ENCODE measurements at regions not wholly inside any gene's neighbourhood (a gene's known extent, or its start where the extent isn't known, plus 50 kb on each side); places are given as distances from the start of the nearest gene placed in this dataset.

DNA sequence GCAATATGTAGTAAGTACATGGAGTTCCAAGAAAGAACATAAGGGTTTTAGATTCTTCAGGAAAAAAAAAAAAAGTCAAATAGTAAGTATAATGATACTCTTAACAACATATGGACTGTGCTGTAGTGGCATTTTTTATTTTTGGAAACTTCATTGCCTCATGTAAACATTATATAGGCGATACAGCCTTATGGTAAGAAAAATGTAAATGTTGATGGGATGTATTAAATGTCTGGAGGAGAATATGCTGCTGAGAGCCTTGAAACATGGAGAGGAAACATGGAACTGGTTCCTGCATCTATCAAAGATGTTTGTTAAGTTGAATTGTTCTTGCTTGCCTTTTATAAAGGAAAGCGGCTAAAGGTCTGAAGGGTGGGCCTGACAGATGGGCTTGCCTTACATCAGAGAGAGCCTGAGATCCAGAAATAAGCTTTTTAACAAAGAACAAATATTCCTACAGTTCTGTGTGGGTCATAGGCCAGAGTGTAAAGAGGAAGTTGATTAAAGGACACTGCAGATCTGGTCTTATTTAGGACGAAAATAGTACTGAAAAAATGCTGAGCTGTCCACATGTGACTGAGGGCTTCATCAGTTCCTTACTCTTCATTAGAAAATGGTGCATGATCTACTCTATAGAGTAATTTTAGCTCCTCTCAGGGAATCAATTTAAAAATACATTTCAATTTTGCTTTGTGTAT, 448.1 kb upstream of the DCN start:
- Histone ChIP-seq H3K27me3 (ENCODE audit: control insufficient read depth in 3 of 3, insufficient read depth in 3 of 3, low read length in 2 of 3) (no peaks in the 10 kb centered on the region), H3K4me1 (ENCODE audit: control insufficient read depth in 5 of 5, insufficient read depth in 5 of 5, low read length in 5 of 5) (no peaks in the 10 kb centered on the region), H3K36me3 (ENCODE audit: control insufficient read depth in 4 of 4, insufficient read depth in 4 of 4, low read length in 4 of 4) (no peaks in the 10 kb centered on the region), H3K9ac (ENCODE audit: insufficient read depth in 1 of 2, low read length in 2 of 2) (no peak overlapping the region), H3K9me3 (ENCODE audit: control insufficient read depth in 4 of 4, insufficient read depth in 3 of 4, low read length in 3 of 4) (peaks cover 0 to 2% (median 0%) of the 10 kb centered on the region in 4 donors), H3K4me3 (no peak overlapping the region), H3K27ac (ENCODE audit: low read depth in 1 of 2, low read length in 1 of 2) (no peak overlapping the region)
- ATAC-seq (ENCODE audit: insufficient read depth, low FRiP score) (no peak), DNase-seq (no peak)
- TF ChIP-seq, protein P1, sequence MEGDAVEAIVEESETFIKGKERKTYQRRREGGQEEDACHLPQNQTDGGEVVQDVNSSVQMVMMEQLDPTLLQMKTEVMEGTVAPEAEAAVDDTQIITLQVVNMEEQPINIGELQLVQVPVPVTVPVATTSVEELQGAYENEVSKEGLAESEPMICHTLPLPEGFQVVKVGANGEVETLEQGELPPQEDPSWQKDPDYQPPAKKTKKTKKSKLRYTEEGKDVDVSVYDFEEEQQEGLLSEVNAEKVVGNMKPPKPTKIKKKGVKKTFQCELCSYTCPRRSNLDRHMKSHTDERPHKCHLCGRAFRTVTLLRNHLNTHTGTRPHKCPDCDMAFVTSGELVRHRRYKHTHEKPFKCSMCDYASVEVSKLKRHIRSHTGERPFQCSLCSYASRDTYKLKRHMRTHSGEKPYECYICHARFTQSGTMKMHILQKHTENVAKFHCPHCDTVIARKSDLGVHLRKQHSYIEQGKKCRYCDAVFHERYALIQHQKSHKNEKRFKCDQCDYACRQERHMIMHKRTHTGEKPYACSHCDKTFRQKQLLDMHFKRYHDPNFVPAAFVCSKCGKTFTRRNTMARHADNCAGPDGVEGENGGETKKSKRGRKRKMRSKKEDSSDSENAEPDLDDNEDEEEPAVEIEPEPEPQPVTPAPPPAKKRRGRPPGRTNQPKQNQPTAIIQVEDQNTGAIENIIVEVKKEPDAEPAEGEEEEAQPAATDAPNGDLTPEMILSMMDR (IDR thresholded peaks at IDR 0.05; ENCODE audit: control extremely low read depth, extremely low read depth), result no peak
- WGBS, 2 donors, result 77 to 79% methylated on average over 3 of the region's 3 CpGs

GRCh38 chr12:91630083-91630482, 447.5 kb upstream of the DCN start:
- ATAC-seq (ENCODE audit: insufficient read depth, low FRiP score) (no peak), DNase-seq (no peak)
- Histone ChIP-seq H3K9ac (ENCODE audit: insufficient read depth in 1 of 2, low read length in 2 of 2) (no peak overlapping the region), H3K36me3 (ENCODE audit: control insufficient read depth in 4 of 4, insufficient read depth in 4 of 4, low read length in 4 of 4) (no peaks in the 10 kb centered on the region), H3K27me3 (ENCODE audit: control insufficient read depth in 3 of 3, insufficient read depth in 3 of 3, low read length in 2 of 3) (no peaks in the 10 kb centered on the region), H3K4me3 (no peak overlapping the region), H3K9me3 (ENCODE audit: control insufficient read depth in 4 of 4, insufficient read depth in 3 of 4, low read length in 3 of 4) (peaks cover 0 to 2% (median 0%) of the 10 kb centered on the region in 4 donors), H3K4me1 (ENCODE audit: control insufficient read depth in 5 of 5, insufficient read depth in 5 of 5, low read length in 5 of 5) (no peaks in the 10 kb centered on the region), H3K27ac (ENCODE audit: low read depth in 1 of 2, low read length in 1 of 2) (no peak overlapping the region)
- WGBS, 2 donors, result 95 to 97% methylated on average over 5 of the region's 5 CpGs
- TF ChIP-seq, protein P1 (IDR thresholded peaks at IDR 0.05; ENCODE audit: control extremely low read depth, extremely low read depth), result no peak

- H3K36me3 ChIP-seq (ENCODE audit: control insufficient read depth in 4 of 4, insufficient read depth in 4 of 4, low read length in 4 of 4), result no peaks in the 10 kb centered on the region
These were observed 446.8 kb upstream of the DCN start for GRCh38 chr12:91629440-91629839.

More at GRCh38 chr12:91629440-91629839, 446.8 kb upstream of the DCN start:
- Histone ChIP-seq H3K4me3 (no peak overlapping the region), H3K9me3 (ENCODE audit: control insufficient read depth in 4 of 4, insufficient read depth in 3 of 4, low read length in 3 of 4) (peaks cover 0 to 2% (median 0%) of the 10 kb centered on the region in 4 donors), H3K9ac (ENCODE audit: insufficient read depth in 1 of 2, low read length in 2 of 2) (no peak overlapping the region), H3K4me1 (ENCODE audit: control insufficient read depth in 5 of 5, insufficient read depth in 5 of 5, low read length in 5 of 5) (no peaks in the 10 kb centered on the region), H3K27ac (ENCODE audit: low read depth in 1 of 2, low read length in 1 of 2) (no peak overlapping the region), H3K27me3 (ENCODE audit: control insufficient read depth in 3 of 3, insufficient read depth in 3 of 3, low read length in 2 of 3) (no peaks in the 10 kb centered on the region)
- TF ChIP-seq, protein P1 (IDR thresholded peaks at IDR 0.05; ENCODE audit: control extremely low read depth, extremely low read depth), result no peak
- no peak for DNase-seq
- ATAC-seq (ENCODE audit: insufficient read depth, low FRiP score), result no peak
- 87 to 88% methylated on average over 2 of the region's 2 CpGs for WGBS, 2 donors
